ENCODE measurements at regions not wholly inside any gene's neighbourhood (a gene's known extent, or its start where the extent isn't known, plus 50 kb on each side); places are given as distances from the start of the nearest gene placed in this dataset.

DNA sequence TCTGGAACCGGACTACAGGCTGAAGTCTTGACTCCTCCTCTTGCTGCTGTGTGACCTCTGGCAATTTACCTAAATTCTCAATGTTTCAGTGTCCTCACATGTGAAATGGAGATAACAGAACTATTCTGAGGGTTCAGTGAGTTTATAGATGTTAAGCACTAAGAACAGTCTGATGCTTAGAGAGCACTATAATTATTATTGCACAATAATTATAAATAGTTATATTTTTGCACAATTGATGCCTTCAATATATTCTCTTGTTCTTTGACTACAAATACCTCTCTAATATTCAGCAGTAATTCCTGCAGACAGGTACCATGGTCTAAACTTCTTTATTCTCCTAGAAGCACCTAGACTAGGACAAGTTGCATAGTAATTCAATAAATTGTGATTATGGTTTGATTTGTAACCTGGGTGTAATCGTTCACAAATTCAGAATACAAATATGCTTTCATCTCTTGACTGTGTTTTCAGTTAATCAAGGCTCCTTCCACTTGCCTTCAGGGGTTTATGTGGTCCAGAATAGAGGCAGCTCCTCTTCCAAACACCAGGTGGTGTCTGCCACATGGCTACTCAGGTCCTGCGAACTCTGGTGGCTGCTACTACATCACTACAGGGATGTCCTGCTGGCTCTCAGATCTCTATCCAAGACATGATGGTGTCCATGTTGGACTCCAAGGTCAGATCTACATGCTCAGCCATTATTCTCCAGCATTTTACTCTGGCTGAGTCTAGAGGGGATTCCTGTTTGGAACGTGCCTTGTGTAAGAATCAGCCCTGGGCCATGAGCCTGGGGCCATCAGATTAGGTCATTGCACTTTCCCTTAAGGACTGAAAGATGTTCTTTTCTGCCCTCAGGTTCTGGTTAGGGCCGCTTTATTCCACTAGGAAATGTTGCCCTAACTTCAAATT, 103.4 kb downstream of the QRFPR start:
- TF ChIP-seq, protein P1, sequence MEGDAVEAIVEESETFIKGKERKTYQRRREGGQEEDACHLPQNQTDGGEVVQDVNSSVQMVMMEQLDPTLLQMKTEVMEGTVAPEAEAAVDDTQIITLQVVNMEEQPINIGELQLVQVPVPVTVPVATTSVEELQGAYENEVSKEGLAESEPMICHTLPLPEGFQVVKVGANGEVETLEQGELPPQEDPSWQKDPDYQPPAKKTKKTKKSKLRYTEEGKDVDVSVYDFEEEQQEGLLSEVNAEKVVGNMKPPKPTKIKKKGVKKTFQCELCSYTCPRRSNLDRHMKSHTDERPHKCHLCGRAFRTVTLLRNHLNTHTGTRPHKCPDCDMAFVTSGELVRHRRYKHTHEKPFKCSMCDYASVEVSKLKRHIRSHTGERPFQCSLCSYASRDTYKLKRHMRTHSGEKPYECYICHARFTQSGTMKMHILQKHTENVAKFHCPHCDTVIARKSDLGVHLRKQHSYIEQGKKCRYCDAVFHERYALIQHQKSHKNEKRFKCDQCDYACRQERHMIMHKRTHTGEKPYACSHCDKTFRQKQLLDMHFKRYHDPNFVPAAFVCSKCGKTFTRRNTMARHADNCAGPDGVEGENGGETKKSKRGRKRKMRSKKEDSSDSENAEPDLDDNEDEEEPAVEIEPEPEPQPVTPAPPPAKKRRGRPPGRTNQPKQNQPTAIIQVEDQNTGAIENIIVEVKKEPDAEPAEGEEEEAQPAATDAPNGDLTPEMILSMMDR (conservative IDR thresholded peaks at IDR 0.05; ENCODE audit: control insufficient read depth, insufficient read depth, low read depth, low read length) = peak; percentile 38
- no peak overlapping the region for H3K4me3 ChIP-seq (ENCODE audit: control insufficient read depth, low read depth, low read length)
- DNase-seq (ENCODE audit: low read depth) = peak; percentile 14

DNA sequence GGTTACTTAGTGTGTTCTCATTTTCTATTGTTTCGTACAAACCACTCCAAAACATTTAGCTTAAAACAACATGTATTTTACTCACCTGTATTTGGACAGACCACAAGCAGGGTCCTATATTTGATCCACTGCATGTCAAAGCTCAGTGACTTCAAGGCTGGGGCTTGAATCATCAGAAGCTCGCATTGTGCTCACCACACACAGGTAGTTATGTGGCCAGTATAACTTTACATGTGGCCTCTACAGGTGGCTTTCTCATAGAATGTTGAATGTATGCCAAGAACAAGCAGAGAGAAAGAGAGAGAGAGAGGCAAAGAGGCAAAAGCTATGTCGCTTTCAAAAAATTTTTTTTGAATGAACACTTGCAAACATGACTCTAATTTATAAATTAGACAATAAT, 107.6 kb downstream of the QRFPR start:
- H3K4me3 ChIP-seq (ENCODE audit: control insufficient read depth, low read depth, low read length) = no peak overlapping the region
- DNase-seq (ENCODE audit: low read depth) = no peak

DNA sequence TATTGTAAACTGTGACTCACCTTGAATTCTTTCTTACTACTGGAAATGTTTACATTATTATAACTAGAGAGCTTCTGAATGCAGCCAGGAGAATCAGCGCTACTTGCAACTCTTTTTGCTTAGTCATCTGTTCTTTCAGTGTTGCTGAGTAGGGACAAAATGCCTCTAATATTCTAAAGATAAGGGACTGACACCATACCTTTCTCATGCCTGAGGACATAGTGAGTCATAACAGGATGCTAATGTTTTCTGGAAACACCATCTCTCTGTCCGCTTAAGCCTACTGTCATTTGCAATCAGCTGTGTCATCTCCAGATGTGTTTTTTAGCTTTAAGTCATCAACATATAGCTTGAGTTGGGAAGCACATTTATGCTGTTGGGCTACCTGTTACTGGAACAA, 108.3 kb downstream of the QRFPR start:
- TF ChIP-seq, protein P1 (conservative IDR thresholded peaks at IDR 0.05; ENCODE audit: control insufficient read depth, insufficient read depth, low read depth, low read length) = no peak
- DNase-seq (ENCODE audit: low read depth) = peak; percentile 48
- no peak overlapping the region for H3K4me3 ChIP-seq (ENCODE audit: control insufficient read depth, low read depth, low read length)

More for the DNA sequence above, 107.6 kb downstream of the QRFPR start:
- TF ChIP-seq, protein P1 (conservative IDR thresholded peaks at IDR 0.05; ENCODE audit: control insufficient read depth, insufficient read depth, low read depth, low read length) = no peak

DNA sequence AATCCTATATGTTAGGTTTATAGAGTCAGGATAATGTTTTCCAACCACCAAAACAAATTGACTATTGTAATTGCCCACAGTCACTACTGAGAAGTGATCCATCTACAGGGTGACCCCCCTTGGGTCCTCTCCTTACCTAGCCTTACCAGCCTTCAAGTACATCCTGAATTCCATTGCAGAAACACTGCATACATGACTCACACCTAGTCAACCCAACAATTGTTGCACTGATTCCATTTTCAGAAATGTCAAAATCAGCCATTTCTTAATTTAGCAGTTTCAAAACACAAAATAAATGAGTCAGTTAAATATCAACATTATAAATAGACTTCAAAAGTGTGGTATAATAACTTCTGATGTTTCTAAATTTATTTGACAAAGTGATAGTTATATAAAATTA, 106.3 kb upstream of the TNIP3 start:
- peak; percentile 26 for DNase-seq (ENCODE audit: low read depth)
- H3K4me3 ChIP-seq (ENCODE audit: control insufficient read depth, low read depth, low read length) = no peak overlapping the region
- TF ChIP-seq, protein P1 (conservative IDR thresholded peaks at IDR 0.05; ENCODE audit: control insufficient read depth, insufficient read depth, low read depth, low read length) = no peak

DNA sequence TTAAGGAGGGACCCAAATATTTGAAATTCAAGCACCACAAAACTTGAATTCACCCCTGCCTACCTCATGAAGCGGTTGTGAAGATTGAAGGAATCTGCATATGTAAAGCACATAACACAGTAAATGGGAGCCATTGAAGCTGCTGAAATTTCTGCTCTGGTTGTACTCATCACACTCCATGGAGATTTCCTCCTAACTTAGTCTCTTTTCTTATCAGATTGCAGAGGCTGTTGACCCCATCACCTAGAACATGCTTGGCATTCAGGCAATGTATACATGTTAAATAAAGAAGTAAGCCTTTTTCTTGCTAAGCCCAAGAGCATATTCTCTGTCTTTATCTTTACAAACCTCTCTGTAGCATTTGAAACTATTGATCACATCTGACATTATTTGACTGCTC, 104.9 kb upstream of the TNIP3 start:
- TF ChIP-seq, protein P1 (conservative IDR thresholded peaks at IDR 0.05; ENCODE audit: control insufficient read depth, insufficient read depth, low read depth, low read length) = no peak
- DNase-seq (ENCODE audit: low read depth) = no peak

DNA sequence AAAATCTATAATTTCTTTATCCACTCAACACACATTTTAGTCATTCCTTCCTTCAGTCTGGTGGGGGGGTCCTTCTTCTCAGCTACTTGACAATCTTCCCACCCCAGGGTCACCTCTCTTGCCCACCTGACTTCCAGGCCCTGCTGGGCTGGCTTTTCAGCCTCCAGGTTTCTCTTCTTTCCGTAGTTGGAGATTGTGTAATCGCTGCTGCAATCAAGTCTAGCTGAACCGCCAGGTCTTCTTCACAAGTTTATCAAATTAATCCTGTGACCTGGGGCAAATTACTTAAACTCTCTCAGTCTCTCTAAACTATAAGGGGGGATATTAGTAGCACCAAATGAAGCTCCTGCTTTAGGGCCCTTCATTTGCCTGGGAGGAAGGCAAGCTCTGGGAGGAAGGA, 102.9 kb upstream of the TNIP3 start:
- no peak overlapping the region for H3K4me3 ChIP-seq (ENCODE audit: control insufficient read depth, low read depth, low read length)
- TF ChIP-seq, protein P1 (conservative IDR thresholded peaks at IDR 0.05; ENCODE audit: control insufficient read depth, insufficient read depth, low read depth, low read length) = no peak
- no peak for DNase-seq (ENCODE audit: low read depth)

More for the DNA sequence above, 104.9 kb upstream of the TNIP3 start:
- no peak overlapping the region for H3K4me3 ChIP-seq (ENCODE audit: control insufficient read depth, low read depth, low read length)
